ENCODE measurements at regions not wholly inside any gene's neighbourhood (a gene's known extent, or its start where the extent isn't known, plus 50 kb on each side); places are given as distances from the start of the nearest gene placed in this dataset.

- FAIRE-seq (no peak), DNase-seq (ENCODE audit: low read depth, low spot score) (no peak)
- no peaks in the 10 kb centered on the region for H3K9me3 ChIP-seq (replicated peaks; ENCODE audit: control insufficient read depth, insufficient read depth, low read length)
- H3K4me3 ChIP-seq (replicated peaks in 1 of 3; ENCODE audit: insufficient read depth in 1 of 3, low read depth in 1 of 3, low read length in 3 of 3): no peak overlapping the region
- no peaks in the 10 kb centered on the region for H4K20me1 ChIP-seq (replicated peaks; ENCODE audit: control insufficient read depth, extremely low read depth, insufficient read depth, low read length)
- H2AFZ ChIP-seq (ENCODE audit: low read depth, low read length): no peak overlapping the region
- BruUV-seq (replicated peaks): no TSS peak
- no peak overlapping the region for H3K9ac ChIP-seq (replicated peaks; ENCODE audit: extremely low read depth, insufficient read depth, low read length)
- no peaks in the 10 kb centered on the region for H3K36me3 ChIP-seq (ENCODE audit: control insufficient read depth in 2 of 2, extremely low read depth in 1 of 2, insufficient read depth in 2 of 2, low read length in 2 of 2)
- ChIA-PET CTCF (interaction anchor here (1.0 to 1.7 kb wide), 4 partner anchors 9 to 629 kb away, joined by 3 to 6 read pairs (median 3); partner anchors contain the start of gene ZFP36L2), POLR2A (no interaction called here)
- H3K79me2 ChIP-seq (ENCODE audit: control insufficient read depth, insufficient read depth, low read length): no peaks in the 10 kb centered on the region
- TF ChIP-seq, protein P1, sequence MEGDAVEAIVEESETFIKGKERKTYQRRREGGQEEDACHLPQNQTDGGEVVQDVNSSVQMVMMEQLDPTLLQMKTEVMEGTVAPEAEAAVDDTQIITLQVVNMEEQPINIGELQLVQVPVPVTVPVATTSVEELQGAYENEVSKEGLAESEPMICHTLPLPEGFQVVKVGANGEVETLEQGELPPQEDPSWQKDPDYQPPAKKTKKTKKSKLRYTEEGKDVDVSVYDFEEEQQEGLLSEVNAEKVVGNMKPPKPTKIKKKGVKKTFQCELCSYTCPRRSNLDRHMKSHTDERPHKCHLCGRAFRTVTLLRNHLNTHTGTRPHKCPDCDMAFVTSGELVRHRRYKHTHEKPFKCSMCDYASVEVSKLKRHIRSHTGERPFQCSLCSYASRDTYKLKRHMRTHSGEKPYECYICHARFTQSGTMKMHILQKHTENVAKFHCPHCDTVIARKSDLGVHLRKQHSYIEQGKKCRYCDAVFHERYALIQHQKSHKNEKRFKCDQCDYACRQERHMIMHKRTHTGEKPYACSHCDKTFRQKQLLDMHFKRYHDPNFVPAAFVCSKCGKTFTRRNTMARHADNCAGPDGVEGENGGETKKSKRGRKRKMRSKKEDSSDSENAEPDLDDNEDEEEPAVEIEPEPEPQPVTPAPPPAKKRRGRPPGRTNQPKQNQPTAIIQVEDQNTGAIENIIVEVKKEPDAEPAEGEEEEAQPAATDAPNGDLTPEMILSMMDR (IDR thresholded peaks at IDR 0.05; ENCODE audit: extremely low read depth in 1 of 2, insufficient read depth in 1 of 2, low read depth in 1 of 2, low read length in 2 of 2): no peak
- TF ChIP-seq, protein P2, sequence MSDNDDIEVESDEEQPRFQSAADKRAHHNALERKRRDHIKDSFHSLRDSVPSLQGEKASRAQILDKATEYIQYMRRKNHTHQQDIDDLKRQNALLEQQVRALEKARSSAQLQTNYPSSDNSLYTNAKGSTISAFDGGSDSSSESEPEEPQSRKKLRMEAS (IDR thresholded peaks at IDR 0.05; ENCODE audit: insufficient read depth, insufficient read length): no peak
- TF ChIP-seq POLR2A (IDR thresholded peaks at IDR 0.05; ENCODE audit: low read depth, low read length): no peak
- TF ChIP-seq GATA2 (IDR thresholded peaks at IDR 0.05; ENCODE audit: insufficient read depth, insufficient read length, low read depth, low read length): no peak
- no peak for TF ChIP-seq MYC (IDR thresholded peaks at IDR 0.05; ENCODE audit: low read depth, low read length)
- TF ChIP-seq JUN (IDR thresholded peaks at IDR 0.05; ENCODE audit: borderline replicate concordance, insufficient read depth, insufficient read length, low read depth): no peak
- no peak for TF ChIP-seq EZH2 (IDR thresholded peaks at IDR 0.05; ENCODE audit: borderline replicate concordance, low read depth, low read length, severe bottlenecking)
- no peak for TF ChIP-seq FOS (IDR thresholded peaks at IDR 0.05; ENCODE audit: borderline replicate concordance, insufficient read depth, low read length)
- no peak for TF ChIP-seq POLR2AphosphoS5 (IDR thresholded peaks at IDR 0.05; ENCODE audit: insufficient read depth, low read depth, low read length)
- no peak overlapping the region for H3K4me2 ChIP-seq (ENCODE audit: insufficient read depth, low read length)
- peaks cover 13% of the 10 kb centered on the region for H3K4me1 ChIP-seq (ENCODE audit: control insufficient read depth, extremely low read depth, insufficient read depth, low read length)
- H3K9me1 ChIP-seq (replicated peaks; ENCODE audit: control insufficient read depth, extremely low read depth, insufficient read depth, low read length): no peaks in the 10 kb centered on the region
- no peak overlapping the region for H3K27ac ChIP-seq (ENCODE audit: insufficient read depth, low read depth, low read length)
- dilution Hi-C loops (cut with MboI; ENCODE audit: extremely low pct_ligation_motif_present, low sequenced_read_pairs) (no loop called here), intact Hi-C loops (cut with micrococcal nuclease) (no loop called here)
- no peaks in the 10 kb centered on the region for H3K27me3 ChIP-seq (ENCODE audit: control insufficient read depth in 2 of 2, insufficient read depth in 2 of 2, low read length in 2 of 2)
Observed at GRCh38 chr2:42855221-42855970, 63.0 kb upstream of the HAAO start.

Measured in endothelial cell of umbilical vein (primary cell).